GM21515 (cell line): ENCODE measurements at regions not wholly inside any gene's neighbourhood (a gene's known extent, or its start where the extent isn't known, plus 50 kb on each side); places are given as distances from the start of the nearest gene placed in this dataset.
"Not testable (repeated sequence)": the region's sequence is repeated elsewhere in the genome, so short reads cannot be mapped to it uniquely, and the experiment has no call there.

Experiments
- ATAC-seq: cut with Tn5 transposase; IDR thresholded peaks from one replicate; pipeline ENCODE4 v1.9.1; 2021; ENCODE audit not compliant: unreplicated experiment

GRCh38 chr2:16100006-16100405 is 159.7 kb downstream of the MYCN start:
- no peak for ATAC-seq

- no peak for ATAC-seq
Observed at GRCh38 chr2:16099326-16099725, 159.0 kb downstream of the MYCN start.

GRCh38 chr2:16096962-16097361 is 156.6 kb downstream of the MYCN start:
- no peak for ATAC-seq

- ATAC-seq = not testable (repeated sequence)
Observed at GRCh38 chr2:16095483-16095882, 155.1 kb downstream of the MYCN start.

GRCh38 chr2:16094811-16095210 is 154.5 kb downstream of the MYCN start:
- no peak for ATAC-seq

GRCh38 chr2:16093639-16094529 is 153.5 kb downstream of the MYCN start:
- no peak for ATAC-seq

- no peak for ATAC-seq
Observed at GRCh38 chr2:16092861-16093638, 152.7 kb downstream of the MYCN start.

GRCh38 chr2:16091576-16092282 is 151.4 kb downstream of the MYCN start:
- ATAC-seq = no peak

GRCh38 chr2:16090650-16091575 is 150.6 kb downstream of the MYCN start:
- no peak for ATAC-seq

- not testable (repeated sequence) for ATAC-seq
Observed at GRCh38 chr2:16089491-16089890, 149.1 kb downstream of the MYCN start.

- no peak for ATAC-seq
Observed at GRCh38 chr2:16088802-16089112, 148.4 kb downstream of the MYCN start.

GRCh38 chr2:16088035-16088801 is 147.9 kb downstream of the MYCN start:
- no peak for ATAC-seq

- ATAC-seq = not testable (repeated sequence)
Observed at GRCh38 chr2:16086136-16086535, 145.8 kb downstream of the MYCN start.

GRCh38 chr2:16085073-16085472 is 144.7 kb downstream of the MYCN start:
- ATAC-seq = no peak

- ATAC-seq = no peak
Observed at GRCh38 chr2:16084274-16084673, 143.9 kb downstream of the MYCN start.

- ATAC-seq = no peak
Observed at GRCh38 chr2:16082276-16082675, 141.9 kb downstream of the MYCN start.

GRCh38 chr2:16081316-16082200 is 141.2 kb downstream of the MYCN start:
- ATAC-seq = no peak

- no peak for ATAC-seq
Observed at GRCh38 chr2:16080516-16080915, 140.2 kb downstream of the MYCN start.

GRCh38 chr2:16080071-16080470 is 139.7 kb downstream of the MYCN start:
- no peak for ATAC-seq
